ENCODE measurements at regions not wholly inside any gene's neighbourhood (a gene's known extent, or its start where the extent isn't known, plus 50 kb on each side); places are given as distances from the start of the nearest gene placed in this dataset.

- Histone ChIP-seq H3K9me3 (ENCODE audit: insufficient read depth, low read depth, low read length) (no peaks in the 10 kb centered on the region), H3K36me3 (ENCODE audit: insufficient read depth, low read length) (no peaks in the 10 kb centered on the region), H3K27ac (ENCODE audit: low read depth, low read length) (no peak overlapping the region), H3K4me1 (ENCODE audit: insufficient read depth, low read length) (peaks cover 2% of the 10 kb centered on the region), H3K27me3 (ENCODE audit: insufficient read depth, low read length) (no peaks in the 10 kb centered on the region), H3K4me3 (ENCODE audit: low read length) (no peak overlapping the region), H3K9ac (ENCODE audit: low read depth, low read length) (no peak overlapping the region)
- WGBS: 97% methylated on average over 3 of the region's 3 CpGs
These were observed 451.1 kb upstream of the POU3F3 start for GRCh38 chr2:104402825-104403224.

GRCh38 chr2:104404526-104404925 is 449.4 kb upstream of the POU3F3 start:
- Histone ChIP-seq H3K36me3 (ENCODE audit: insufficient read depth, low read length) (no peaks in the 10 kb centered on the region), H3K4me3 (ENCODE audit: low read length) (no peak overlapping the region), H3K27ac (ENCODE audit: low read depth, low read length) (no peak overlapping the region), H3K27me3 (ENCODE audit: insufficient read depth, low read length) (no peaks in the 10 kb centered on the region), H3K9ac (ENCODE audit: low read depth, low read length) (no peak overlapping the region), H3K4me1 (ENCODE audit: insufficient read depth, low read length) (peaks cover 16% of the 10 kb centered on the region), H3K9me3 (ENCODE audit: insufficient read depth, low read depth, low read length) (no peaks in the 10 kb centered on the region)
- WGBS: 95% methylated on average over 6 of the region's 6 CpGs

DNA sequence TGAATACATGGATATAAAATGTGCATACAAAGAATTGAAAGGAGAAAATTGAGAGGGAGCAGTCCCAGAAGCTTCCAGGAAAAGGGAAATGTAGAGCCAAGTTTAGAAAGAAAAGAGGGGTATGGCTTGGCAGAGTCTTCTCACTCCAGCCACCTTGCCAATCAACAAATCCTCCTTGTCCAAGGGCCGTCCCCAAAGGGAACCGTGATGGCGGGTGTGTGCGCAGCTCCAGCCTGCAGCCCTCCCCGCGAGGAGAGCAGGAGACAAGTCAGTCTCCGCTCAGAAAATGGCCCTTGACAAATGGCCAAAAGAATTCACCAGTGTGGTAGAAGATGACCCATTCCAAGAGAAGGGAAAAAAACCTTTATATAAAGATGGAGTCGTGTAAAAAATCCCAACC is 448.3 kb upstream of the POU3F3 start:
- Histone ChIP-seq H3K27me3 (ENCODE audit: insufficient read depth, low read length) (no peaks in the 10 kb centered on the region), H3K9me3 (ENCODE audit: insufficient read depth, low read depth, low read length) (no peaks in the 10 kb centered on the region), H3K9ac (ENCODE audit: low read depth, low read length) (no peak overlapping the region), H3K4me1 (ENCODE audit: insufficient read depth, low read length) (peaks cover 16% of the 10 kb centered on the region), H3K27ac (ENCODE audit: low read depth, low read length) (no peak overlapping the region), H3K36me3 (ENCODE audit: insufficient read depth, low read length) (no peaks in the 10 kb centered on the region), H3K4me3 (ENCODE audit: low read length) (no peak overlapping the region)
- WGBS: 95% methylated on average over 8 of the region's 8 CpGs

GRCh38 chr2:104406261-104406726 is 447.6 kb upstream of the POU3F3 start:
- 88% methylated on average over 10 of the region's 10 CpGs for WGBS

DNA sequence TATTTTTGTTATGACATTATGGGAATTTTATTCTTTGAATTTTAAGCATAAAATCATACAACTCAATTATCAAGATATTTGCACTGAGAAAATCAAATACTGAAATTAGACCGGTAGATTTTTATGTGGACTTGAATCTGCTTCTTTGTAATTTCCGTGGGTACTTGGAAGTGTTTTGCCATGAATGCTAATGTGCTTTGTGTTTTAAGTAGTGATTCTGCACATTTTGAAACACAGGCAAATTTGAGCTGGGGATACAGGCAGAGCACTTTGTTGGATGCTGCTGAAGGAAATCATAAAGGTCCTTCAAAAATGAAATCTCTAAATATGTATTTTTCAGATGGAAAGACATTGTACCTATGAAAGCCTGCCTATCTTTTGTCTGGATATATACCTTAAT is 446.3 kb upstream of the POU3F3 start:
- Histone ChIP-seq H3K9ac (ENCODE audit: low read depth, low read length) (no peak overlapping the region), H3K36me3 (ENCODE audit: insufficient read depth, low read length) (no peaks in the 10 kb centered on the region), H3K9me3 (ENCODE audit: insufficient read depth, low read depth, low read length) (no peaks in the 10 kb centered on the region), H3K4me1 (ENCODE audit: insufficient read depth, low read length) (peaks cover 16% of the 10 kb centered on the region), H3K27ac (ENCODE audit: low read depth, low read length) (no peak overlapping the region), H3K27me3 (ENCODE audit: insufficient read depth, low read length) (no peaks in the 10 kb centered on the region), H3K4me3 (ENCODE audit: low read length) (no peak overlapping the region)
- 91% methylated on average over 2 of the region's 2 CpGs for WGBS

More at GRCh38 chr2:104406261-104406726, 447.6 kb upstream of the POU3F3 start:
- no peaks in the 10 kb centered on the region for H3K27me3 ChIP-seq (ENCODE audit: insufficient read depth, low read length)
- no peaks in the 10 kb centered on the region for H3K9me3 ChIP-seq (ENCODE audit: insufficient read depth, low read depth, low read length)
- H3K27ac ChIP-seq (ENCODE audit: low read depth, low read length): no peak overlapping the region
- H3K4me3 ChIP-seq (ENCODE audit: low read length): no peak overlapping the region
- peaks cover 16% of the 10 kb centered on the region for H3K4me1 ChIP-seq (ENCODE audit: insufficient read depth, low read length)
- H3K9ac ChIP-seq (ENCODE audit: low read depth, low read length): no peak overlapping the region
- no peaks in the 10 kb centered on the region for H3K36me3 ChIP-seq (ENCODE audit: insufficient read depth, low read length)

DNA sequence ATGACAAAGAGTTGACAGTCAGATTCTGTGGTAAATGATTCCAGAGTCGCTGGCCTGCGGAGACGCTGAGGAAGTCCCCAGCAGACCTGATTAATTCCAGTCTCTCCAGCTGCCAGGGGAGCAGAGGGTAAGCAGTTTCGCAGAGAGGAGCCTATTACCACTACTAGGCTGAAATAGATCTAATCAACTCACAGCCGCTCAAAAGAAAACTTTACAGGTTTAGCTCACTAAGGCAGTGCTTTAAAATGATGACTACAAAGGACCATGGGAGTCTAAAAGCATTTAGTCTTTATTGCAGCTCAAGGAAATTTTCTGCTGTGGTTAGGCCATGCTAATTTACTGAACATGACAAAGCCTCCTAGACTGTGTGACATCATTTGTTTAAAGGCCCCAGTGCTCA is 445.6 kb upstream of the POU3F3 start:
- 36% methylated on average over 5 of the region's 5 CpGs for WGBS
- Histone ChIP-seq H3K27me3 (ENCODE audit: insufficient read depth, low read length) (no peaks in the 10 kb centered on the region), H3K9me3 (ENCODE audit: insufficient read depth, low read depth, low read length) (no peaks in the 10 kb centered on the region), H3K9ac (ENCODE audit: low read depth, low read length) (no peak overlapping the region), H3K36me3 (ENCODE audit: insufficient read depth, low read length) (no peaks in the 10 kb centered on the region), H3K4me3 (ENCODE audit: low read length) (no peak overlapping the region), H3K27ac (ENCODE audit: low read depth, low read length) (no peak overlapping the region), H3K4me1 (ENCODE audit: insufficient read depth, low read length) (peaks cover 16% of the 10 kb centered on the region)

GRCh38 chr2:104410136-104410535 is 443.8 kb upstream of the POU3F3 start:
- Histone ChIP-seq H3K27me3 (ENCODE audit: insufficient read depth, low read length) (no peaks in the 10 kb centered on the region), H3K4me3 (ENCODE audit: low read length) (no peak overlapping the region), H3K27ac (ENCODE audit: low read depth, low read length) (no peak overlapping the region), H3K9me3 (ENCODE audit: insufficient read depth, low read depth, low read length) (no peaks in the 10 kb centered on the region), H3K9ac (ENCODE audit: low read depth, low read length) (no peak overlapping the region), H3K36me3 (ENCODE audit: insufficient read depth, low read length) (no peaks in the 10 kb centered on the region), H3K4me1 (ENCODE audit: insufficient read depth, low read length) (peaks cover 28% of the 10 kb centered on the region)
- 93% methylated on average over 3 of the region's 3 CpGs for WGBS

DNA sequence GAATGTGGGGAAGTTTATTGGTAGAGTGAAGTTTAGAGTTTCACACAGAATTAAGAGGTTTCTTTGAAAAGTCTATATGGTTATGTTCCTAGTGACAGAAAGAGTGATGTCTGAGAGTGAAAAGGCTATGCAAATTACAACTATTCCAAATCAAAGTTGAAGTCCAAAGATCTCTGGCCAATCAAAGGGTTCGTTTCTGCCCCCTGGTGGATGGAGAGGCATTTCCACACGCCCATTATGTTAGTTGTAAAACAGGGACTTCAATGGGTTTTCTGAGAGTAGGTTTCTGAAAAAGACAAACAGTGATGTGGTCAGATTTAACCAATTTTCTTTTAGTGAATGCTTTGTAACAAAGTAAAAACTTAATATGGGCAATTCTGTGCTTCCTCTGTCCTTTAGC is 441.5 kb upstream of the POU3F3 start:
- WGBS: 38% methylated on average over 2 of the region's 2 CpGs
- Histone ChIP-seq H3K36me3 (ENCODE audit: insufficient read depth, low read length) (no peaks in the 10 kb centered on the region), H3K27me3 (ENCODE audit: insufficient read depth, low read length) (no peaks in the 10 kb centered on the region), H3K9me3 (ENCODE audit: insufficient read depth, low read depth, low read length) (no peaks in the 10 kb centered on the region), H3K4me1 (ENCODE audit: insufficient read depth, low read length) (peaks cover 50% of the 10 kb centered on the region), H3K9ac (ENCODE audit: low read depth, low read length) (no peak overlapping the region), H3K27ac (ENCODE audit: low read depth, low read length) (no peak overlapping the region), H3K4me3 (ENCODE audit: low read length) (no peak overlapping the region)

DNA sequence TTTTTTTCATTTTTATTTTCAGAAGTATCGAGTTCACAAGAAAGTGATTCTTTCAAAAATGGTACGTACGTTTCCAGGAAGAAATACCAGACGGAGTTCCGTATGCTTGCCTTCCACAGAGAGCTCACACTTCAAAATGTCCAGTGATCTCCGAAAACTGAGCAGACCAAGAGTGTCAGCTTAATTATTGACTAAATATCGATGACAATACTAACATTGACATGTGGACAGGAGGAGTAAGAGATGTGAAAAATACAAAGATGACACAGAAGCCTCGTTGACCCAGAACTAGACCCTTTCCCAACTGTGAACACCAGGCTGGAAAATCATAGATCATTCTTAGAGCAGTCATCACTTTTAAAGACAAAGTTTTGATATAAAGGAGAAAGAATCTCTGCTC is 440.0 kb upstream of the POU3F3 start:
- Histone ChIP-seq H3K27me3 (ENCODE audit: insufficient read depth, low read length) (no peaks in the 10 kb centered on the region), H3K36me3 (ENCODE audit: insufficient read depth, low read length) (no peaks in the 10 kb centered on the region), H3K27ac (ENCODE audit: low read depth, low read length) (no peak overlapping the region), H3K9ac (ENCODE audit: low read depth, low read length) (no peak overlapping the region), H3K4me1 (ENCODE audit: insufficient read depth, low read length) (peaks cover 38% of the 10 kb centered on the region), H3K4me3 (ENCODE audit: low read length) (no peak overlapping the region), H3K9me3 (ENCODE audit: insufficient read depth, low read depth, low read length) (no peaks in the 10 kb centered on the region)
- 95% methylated on average over 7 of the region's 8 CpGs for WGBS

GRCh38 chr2:104415284-104415683 is 438.6 kb upstream of the POU3F3 start:
- H3K4me3 ChIP-seq (ENCODE audit: low read length): no peak overlapping the region
- 22% methylated on average over 6 of the region's 6 CpGs for WGBS
- H3K9ac ChIP-seq (ENCODE audit: low read depth, low read length): no peak overlapping the region
- peaks cover 35% of the 10 kb centered on the region for H3K4me1 ChIP-seq (ENCODE audit: insufficient read depth, low read length)
- no peak overlapping the region for H3K27ac ChIP-seq (ENCODE audit: low read depth, low read length)
- H3K36me3 ChIP-seq (ENCODE audit: insufficient read depth, low read length): no peaks in the 10 kb centered on the region
- H3K9me3 ChIP-seq (ENCODE audit: insufficient read depth, low read depth, low read length): no peaks in the 10 kb centered on the region
- H3K27me3 ChIP-seq (ENCODE audit: insufficient read depth, low read length): no peaks in the 10 kb centered on the region

- Histone ChIP-seq H3K9me3 (ENCODE audit: insufficient read depth, low read depth, low read length) (no peaks in the 10 kb centered on the region), H3K36me3 (ENCODE audit: insufficient read depth, low read length) (no peaks in the 10 kb centered on the region), H3K4me3 (ENCODE audit: low read length) (no peak overlapping the region), H3K27me3 (ENCODE audit: insufficient read depth, low read length) (no peaks in the 10 kb centered on the region), H3K9ac (ENCODE audit: low read depth, low read length) (no peak overlapping the region), H3K4me1 (ENCODE audit: insufficient read depth, low read length) (peaks cover 35% of the 10 kb centered on the region), H3K27ac (ENCODE audit: low read depth, low read length) (no peak overlapping the region)
- 86% methylated on average over 18 of the region's 18 CpGs for WGBS
These were observed 437.4 kb upstream of the POU3F3 start for GRCh38 chr2:104416339-104417000.

GRCh38 chr2:104420420-104420819 is 433.5 kb upstream of the POU3F3 start:
- H3K36me3 ChIP-seq (ENCODE audit: insufficient read depth, low read length): no peaks in the 10 kb centered on the region
- WGBS: 100% methylated on average over 2 of the region's 2 CpGs
- H3K27ac ChIP-seq (ENCODE audit: low read depth, low read length): no peak overlapping the region
- H3K4me1 ChIP-seq (ENCODE audit: insufficient read depth, low read length): peaks cover 20% of the 10 kb centered on the region
- no peak overlapping the region for H3K4me3 ChIP-seq (ENCODE audit: low read length)
- no peaks in the 10 kb centered on the region for H3K27me3 ChIP-seq (ENCODE audit: insufficient read depth, low read length)
- H3K9me3 ChIP-seq (ENCODE audit: insufficient read depth, low read depth, low read length): no peaks in the 10 kb centered on the region
- H3K9ac ChIP-seq (ENCODE audit: low read depth, low read length): no peak overlapping the region
